ENCODE measurements at regions not wholly inside any gene's neighbourhood (a gene's known extent, or its start where the extent isn't known, plus 50 kb on each side); places are given as distances from the start of the nearest gene placed in this dataset.

DNA sequence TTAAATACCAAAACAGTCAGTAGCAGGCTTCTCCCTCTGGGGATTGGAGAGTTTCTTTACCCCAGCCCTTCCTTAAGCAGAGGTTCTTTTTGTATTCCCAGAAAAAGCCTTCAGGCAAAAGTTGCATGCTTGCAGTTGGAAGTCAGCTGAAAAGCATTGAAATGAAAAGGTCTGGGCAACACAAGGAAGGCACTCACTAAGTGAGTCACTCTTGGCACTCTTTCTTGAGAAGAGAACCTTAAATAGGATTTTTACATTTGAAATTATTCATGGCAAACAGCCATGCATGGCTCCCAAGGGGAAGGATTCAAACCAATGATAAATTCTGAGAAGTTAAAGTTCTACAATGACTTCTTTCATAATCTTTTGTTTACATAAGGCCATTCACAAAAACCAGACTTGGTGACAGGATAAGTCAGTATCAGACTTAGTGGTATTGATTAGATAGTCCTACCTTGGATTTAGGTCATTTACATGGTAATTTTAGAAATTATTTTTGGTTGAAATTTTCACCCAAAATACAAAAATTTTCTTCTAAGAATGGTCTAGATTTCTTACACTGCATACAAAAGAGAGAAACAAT is 2068.9 kb downstream of the PCDH7 start:
- ATAC-seq (ENCODE audit: low FRiP score) (no peak), DNase-seq (ENCODE audit: low spot score) (no peak)
- TF ChIP-seq, protein P1, sequence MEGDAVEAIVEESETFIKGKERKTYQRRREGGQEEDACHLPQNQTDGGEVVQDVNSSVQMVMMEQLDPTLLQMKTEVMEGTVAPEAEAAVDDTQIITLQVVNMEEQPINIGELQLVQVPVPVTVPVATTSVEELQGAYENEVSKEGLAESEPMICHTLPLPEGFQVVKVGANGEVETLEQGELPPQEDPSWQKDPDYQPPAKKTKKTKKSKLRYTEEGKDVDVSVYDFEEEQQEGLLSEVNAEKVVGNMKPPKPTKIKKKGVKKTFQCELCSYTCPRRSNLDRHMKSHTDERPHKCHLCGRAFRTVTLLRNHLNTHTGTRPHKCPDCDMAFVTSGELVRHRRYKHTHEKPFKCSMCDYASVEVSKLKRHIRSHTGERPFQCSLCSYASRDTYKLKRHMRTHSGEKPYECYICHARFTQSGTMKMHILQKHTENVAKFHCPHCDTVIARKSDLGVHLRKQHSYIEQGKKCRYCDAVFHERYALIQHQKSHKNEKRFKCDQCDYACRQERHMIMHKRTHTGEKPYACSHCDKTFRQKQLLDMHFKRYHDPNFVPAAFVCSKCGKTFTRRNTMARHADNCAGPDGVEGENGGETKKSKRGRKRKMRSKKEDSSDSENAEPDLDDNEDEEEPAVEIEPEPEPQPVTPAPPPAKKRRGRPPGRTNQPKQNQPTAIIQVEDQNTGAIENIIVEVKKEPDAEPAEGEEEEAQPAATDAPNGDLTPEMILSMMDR (IDR thresholded peaks at IDR 0.05), result no peak

DNA sequence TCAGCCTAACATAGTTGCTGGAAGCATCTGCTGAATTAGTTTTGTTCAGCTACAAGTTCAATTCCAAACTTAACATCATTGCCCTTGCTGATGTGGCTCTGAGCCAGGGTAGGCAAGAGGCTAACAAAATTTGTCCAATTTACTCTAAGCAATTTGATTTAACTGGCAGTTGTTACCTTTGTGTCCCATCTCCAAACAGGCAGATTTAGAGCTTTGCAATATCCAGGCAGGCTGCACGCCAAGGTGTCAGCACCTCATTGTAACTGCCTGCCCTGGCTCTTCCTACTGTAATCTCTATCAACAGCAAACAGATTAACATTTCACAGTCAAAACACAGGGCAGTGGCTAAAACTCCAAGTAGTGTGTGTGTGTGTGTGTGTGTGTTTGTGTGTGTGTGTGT is 2070.6 kb downstream of the PCDH7 start:
- no peak for ATAC-seq (ENCODE audit: low FRiP score)
- TF ChIP-seq, protein P1 (IDR thresholded peaks at IDR 0.05), result no peak

DNA sequence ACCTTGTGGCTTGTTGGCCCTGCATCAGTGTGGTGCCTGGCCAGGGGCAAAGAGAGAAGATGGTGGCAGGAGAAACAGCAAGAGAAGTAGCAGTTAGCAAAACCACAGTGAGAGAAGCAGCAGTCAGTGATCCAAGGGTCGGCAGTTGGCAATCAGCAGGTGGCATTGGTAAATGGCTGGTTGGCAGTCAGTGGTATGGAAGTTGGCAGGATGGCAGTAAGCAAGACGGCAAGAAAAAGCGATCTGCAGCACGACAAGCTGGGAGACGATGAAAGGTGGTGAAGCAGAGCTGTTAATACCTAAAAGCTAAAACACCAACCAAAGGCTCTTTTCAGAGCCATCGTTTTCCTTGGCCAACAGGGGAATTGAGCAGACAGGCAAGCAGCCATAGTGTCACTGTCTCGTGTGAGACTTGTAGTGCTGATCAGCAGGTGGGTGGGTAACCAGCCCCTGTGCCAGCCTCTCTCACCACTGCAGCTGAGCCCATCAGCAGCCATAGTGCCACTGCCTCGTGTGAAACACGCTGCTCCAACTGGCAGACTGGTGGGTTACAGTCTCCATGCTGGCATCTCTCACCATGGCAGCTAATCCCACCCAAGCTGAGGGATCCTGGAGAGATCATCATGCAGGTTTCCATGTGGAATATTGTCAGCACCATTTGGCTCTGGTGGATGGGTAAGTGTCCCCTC is 2078.4 kb downstream of the PCDH7 start:
- TF ChIP-seq, protein P1 (IDR thresholded peaks at IDR 0.05), result no peak
- ATAC-seq (ENCODE audit: low FRiP score) (no peak), DNase-seq (ENCODE audit: low spot score) (no peak)

More for the DNA sequence above, 2070.6 kb downstream of the PCDH7 start:
- DNase-seq (ENCODE audit: low spot score), result no peak

DNA sequence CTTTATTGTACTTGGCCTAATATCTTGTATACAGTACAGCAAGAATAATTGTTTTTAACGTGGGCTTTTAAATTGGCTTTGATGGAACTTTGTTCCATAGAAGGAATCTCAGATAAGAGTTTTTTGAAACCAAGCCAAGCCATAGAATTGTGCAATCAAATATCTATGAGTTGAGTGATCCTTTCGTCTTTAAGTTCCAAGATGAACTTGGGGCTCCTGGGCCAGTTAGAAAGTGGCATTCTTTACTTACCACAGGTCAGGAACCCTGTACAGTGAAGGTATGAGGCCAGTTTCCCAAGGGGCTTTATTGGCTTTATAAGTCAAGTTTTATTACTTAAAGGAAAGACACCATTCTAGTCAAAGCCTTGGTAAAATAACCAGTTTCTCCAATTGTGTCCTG is 2104.2 kb downstream of the PCDH7 start:
- TF ChIP-seq, protein P1 (IDR thresholded peaks at IDR 0.05), result no peak
- DNase-seq (ENCODE audit: low spot score) (no peak), ATAC-seq (ENCODE audit: low FRiP score) (no peak)

DNA sequence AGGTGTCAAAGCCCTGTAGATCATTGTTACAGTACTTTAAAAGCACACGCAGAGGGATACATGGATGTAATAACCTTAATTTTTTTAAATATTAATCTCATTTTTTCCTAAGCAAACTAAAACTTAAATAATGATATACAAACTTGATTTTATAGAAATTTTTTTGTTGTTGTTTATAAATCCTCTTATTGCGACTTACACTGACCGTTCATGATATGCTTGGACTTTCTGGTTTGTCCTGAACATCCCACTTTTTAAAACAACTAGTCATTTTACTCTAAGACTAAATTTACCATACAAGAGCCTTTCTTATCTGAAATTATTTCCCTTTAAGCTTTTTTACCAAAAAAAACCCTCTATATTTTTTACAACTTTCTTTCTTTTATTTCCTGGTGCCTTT is 2106.0 kb downstream of the PCDH7 start:
- ATAC-seq (ENCODE audit: low FRiP score) (no peak), DNase-seq (ENCODE audit: low spot score) (no peak)
- TF ChIP-seq, protein P1 (IDR thresholded peaks at IDR 0.05), result no peak

DNA sequence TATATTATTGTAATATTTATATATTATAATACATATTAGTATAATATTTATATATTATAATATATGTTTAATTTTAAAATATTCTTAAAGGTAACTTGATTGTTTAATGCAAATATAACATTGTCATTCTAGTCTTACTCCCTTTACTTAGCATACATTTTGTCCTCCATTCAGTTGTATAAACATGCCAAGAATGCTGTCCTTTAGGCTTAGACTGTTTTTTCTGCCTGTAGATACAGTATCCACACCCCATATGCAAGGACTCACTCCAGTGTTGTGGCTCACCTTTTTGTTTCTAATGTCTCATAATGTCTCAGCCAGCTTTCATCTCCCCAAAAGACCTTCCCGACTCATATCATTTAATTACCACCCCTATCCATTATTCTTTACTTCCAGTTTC is 2110.0 kb downstream of the PCDH7 start:
- no peak for ATAC-seq (ENCODE audit: low FRiP score)
- DNase-seq (ENCODE audit: low spot score), result no peak
- TF ChIP-seq, protein P1 (IDR thresholded peaks at IDR 0.05), result no peak

DNA sequence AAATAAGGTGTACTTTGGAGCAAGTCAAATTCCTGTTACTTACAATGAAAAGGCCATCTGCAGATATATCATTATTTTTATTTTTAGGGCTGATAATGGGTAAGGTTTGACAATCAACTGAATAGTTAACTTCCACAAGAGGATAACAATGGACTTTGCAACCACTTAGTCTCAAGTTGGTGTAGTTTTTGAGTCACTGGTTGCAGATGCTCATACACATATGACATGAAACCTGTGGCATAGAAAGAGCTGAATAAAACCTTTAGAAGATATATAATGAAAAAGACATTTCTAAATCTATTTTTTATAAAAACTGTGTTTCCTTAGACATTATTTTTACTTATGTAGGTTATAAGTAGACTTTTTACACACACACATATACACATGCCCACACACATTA is 2110.9 kb downstream of the PCDH7 start:
- ATAC-seq (ENCODE audit: low FRiP score), result no peak
- no peak for DNase-seq (ENCODE audit: low spot score)
- TF ChIP-seq, protein P1 (IDR thresholded peaks at IDR 0.05), result no peak

Measured in omental fat pad (tissue), 3 donors.